HEK293 (cell line): ENCODE measurements at regions not wholly inside any gene's neighbourhood (a gene's known extent, or its start where the extent isn't known, plus 50 kb on each side); places are given as distances from the start of the nearest gene placed in this dataset.

ENCODE experiments used
- CTCF ChIA-PET: fragments of 350-600 bp; formaldehyde crosslinking; extraction: SDS; loops from one replicate; lab custom pipeline; 2021; ENCODE audit warnings: antibody characterized with exemption; lab: Yijun Ruan, JAX
- POLR2A ChIA-PET: fragments of 300-600 bp; formaldehyde crosslinking; extraction: SDS; loops from one replicate; lab custom pipeline; 2020; ENCODE audit warnings: antibody characterized with exemption, inconsistent platforms; lab: Yijun Ruan, JAX
- H3K27ac ChIP-seq: fragments of 200-500 bp; sonication (Bioruptor generic); 2 replicates; pipeline ENCODE4 v1.5.1; 2014; ENCODE audit warnings: low read depth, low read length, control low read depth, inconsistent platforms; ENCODE audit errors: extremely low read depth
- H3K36me3 ChIP-seq, 2 experiments: fragments of 200-500 bp in 1 of 2; sonication (Bioruptor generic) in 1 of 2; 1 replicate in 1 of 2; 2 replicates in 1 of 2; pipeline ENCODE4 v1.5.1; 2014 to 2017; ENCODE audit warnings: inconsistent platforms in 2 of 2, low read length in 2 of 2; ENCODE audit not compliant: control insufficient read depth in 2 of 2, insufficient read depth in 1 of 2
- H3K4me1 ChIP-seq: fragments of 200-500 bp; sonication (Bioruptor generic); 2 replicates; pipeline ENCODE4 v1.5.1; 2014; ENCODE audit warnings: mild to moderate bottlenecking, low read length, inconsistent platforms; ENCODE audit not compliant: control insufficient read depth, insufficient read depth
- H3K4me3 ChIP-seq: 2 replicates; pipeline ENCODE4 v1.5.1; 2011; ENCODE audit warnings: low read depth, mild to moderate bottlenecking, control low read depth, low read length, moderate library complexity
- H3K9me3 ChIP-seq: fragments of 200-500 bp; sonication (Bioruptor generic); 2 replicates; pipeline ENCODE4 v1.5.1; 2014; ENCODE audit warnings: low read depth, low read length, inconsistent platforms; ENCODE audit not compliant: control insufficient read depth, insufficient read depth
- HOXA7 ChIP-seq: sonication (generic); formaldehyde crosslinking; IDR thresholded peaks from 2 replicates; pipeline ENCODE4 v1.8.1; 2022; ENCODE audit warnings: missing genetic modification reagents, borderline replicate concordance
- IKZF3 ChIP-seq: fragments of 450-650 bp; IDR thresholded peaks from 2 replicates; pipeline ENCODE4 v1.5.0; 2018; ENCODE audit warnings: missing biosample characterization, mild to moderate bottlenecking, missing genetic modification characterization, moderate library complexity
- KLF1 ChIP-seq: fragments of 450-650 bp; formaldehyde crosslinking; IDR thresholded peaks from 2 replicates; pipeline ENCODE4 v1.5.1; 2016; ENCODE audit warnings: missing biosample characterization, missing genetic modification characterization
- PATZ1 ChIP-seq: fragments of 450-650 bp; formaldehyde crosslinking; IDR thresholded peaks from 2 replicates; pipeline ENCODE4 v1.5.1; 2016; ENCODE audit warnings: missing biosample characterization, missing genetic modification characterization
- PBX3 ChIP-seq: sonication (generic); formaldehyde crosslinking; IDR thresholded peaks from 2 replicates; pipeline ENCODE4 v1.8.1; 2022; ENCODE audit warnings: mild to moderate bottlenecking, moderate library complexity, missing genetic modification reagents
- SALL2 ChIP-seq: fragments of 450-650 bp; formaldehyde crosslinking; IDR thresholded peaks from 2 replicates; pipeline ENCODE4 v1.5.0; 2017; ENCODE audit warnings: missing biosample characterization, mild to moderate bottlenecking, missing genetic modification characterization, borderline replicate concordance
- SCRT2 ChIP-seq: fragments of 450-650 bp; formaldehyde crosslinking; IDR thresholded peaks from 2 replicates; pipeline ENCODE4 v1.5.1; 2016; ENCODE audit warnings: missing biosample characterization, missing genetic modification characterization
- ZBTB21 ChIP-seq: fragments of 450-650 bp; formaldehyde crosslinking; IDR thresholded peaks from 2 replicates; pipeline ENCODE4 v1.5.1; 2017; ENCODE audit warnings: missing biosample characterization, missing genetic modification characterization
- ZNF10 ChIP-seq: fragments of 450-650 bp; formaldehyde crosslinking; IDR thresholded peaks from 2 replicates; pipeline ENCODE4 v1.5.1; 2017; ENCODE audit warnings: missing biosample characterization, missing genetic modification characterization
- ZNF184 ChIP-seq: fragments of 450-650 bp; IDR thresholded peaks from 2 replicates; pipeline ENCODE4 v1.5.1; 2018; ENCODE audit warnings: missing biosample characterization, mild to moderate bottlenecking, missing genetic modification characterization
- ZNF19 ChIP-seq: fragments of 450-650 bp; formaldehyde crosslinking; IDR thresholded peaks from 2 replicates; pipeline ENCODE4; 2016; ENCODE audit warnings: missing biosample characterization, missing genetic modification characterization, low read depth
- ZNF530 ChIP-seq: fragments of 450-650 bp; formaldehyde crosslinking; IDR thresholded peaks from 2 replicates; pipeline ENCODE4 v1.5.1; 2016; ENCODE audit warnings: low read depth, missing biosample characterization, missing genetic modification characterization
- ZNF639 ChIP-seq: fragments of 450-650 bp; formaldehyde crosslinking; IDR thresholded peaks from 2 replicates; pipeline ENCODE4 v1.5.1; 2016; ENCODE audit warnings: missing biosample characterization, missing genetic modification characterization
- ZNF664 ChIP-seq: fragments of 450-650 bp; formaldehyde crosslinking; IDR thresholded peaks from 2 replicates; pipeline ENCODE4 v1.5.1; 2016; ENCODE audit warnings: missing biosample characterization, missing genetic modification characterization
- ZNF776 ChIP-seq: fragments of 450-650 bp; formaldehyde crosslinking; IDR thresholded peaks from 2 replicates; pipeline ENCODE4 v1.5.0; 2017; ENCODE audit warnings: missing biosample characterization, missing genetic modification characterization, borderline replicate concordance
- TF ChIP-seq, protein P1 (sequence below): fragments of 450-650 bp; formaldehyde crosslinking; IDR thresholded peaks from 2 replicates; pipeline ENCODE4 v1.5.1; 2016; ENCODE audit warnings: missing biosample characterization, missing genetic modification characterization
- TF ChIP-seq, protein P2 (sequence below): fragments of 450-650 bp; formaldehyde crosslinking; IDR thresholded peaks from 2 replicates; pipeline ENCODE4 v1.5.1; 2016; ENCODE audit warnings: missing biosample characterization, missing genetic modification characterization, low read depth
- TF ChIP-seq, protein P3 (sequence below): fragments of 450-650 bp; formaldehyde crosslinking; IDR thresholded peaks from 2 replicates; pipeline ENCODE4 v1.5.1; 2016; ENCODE audit warnings: missing biosample characterization, missing genetic modification characterization, borderline replicate concordance

DNA sequence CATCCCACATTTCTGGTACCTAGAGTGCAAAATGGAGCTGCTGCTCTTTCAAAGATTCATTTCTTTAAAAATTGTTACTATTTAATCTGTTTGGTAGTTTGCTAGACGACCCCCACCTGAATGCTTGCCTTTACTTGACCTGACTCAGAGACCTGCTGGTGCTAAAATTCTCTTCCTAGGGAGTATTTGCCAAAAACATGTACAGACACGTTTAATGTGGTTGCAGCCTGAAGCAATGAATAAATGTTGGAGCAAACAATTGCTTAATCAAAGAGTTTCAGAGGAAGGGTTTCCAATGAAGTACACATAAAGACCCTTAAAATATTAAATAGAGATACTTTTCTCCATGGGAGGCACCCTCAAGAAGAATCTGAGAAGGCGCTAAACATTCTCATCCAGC, 734.4 kb downstream of the CBLN2 start:
- no peaks in the 10 kb centered on the region for H3K4me1 ChIP-seq
- no peak overlapping the region for H3K27ac ChIP-seq
- TF ChIP-seq ZNF530 (tag by site-specific recombination) (no peak), SALL2 (tag by site-specific recombination) (no peak), KLF1 (tag by site-specific recombination) (no peak), PATZ1 (no peak), ZBTB21 (tag by site-specific recombination) (no peak), IKZF3 (tag by site-specific recombination) (no peak), ZNF776 (tag by site-specific recombination) (no peak), ZNF664 (no peak), HOXA7 (CRISPR knock-in tag) (no peak)
- TF ChIP-seq, protein P1, sequence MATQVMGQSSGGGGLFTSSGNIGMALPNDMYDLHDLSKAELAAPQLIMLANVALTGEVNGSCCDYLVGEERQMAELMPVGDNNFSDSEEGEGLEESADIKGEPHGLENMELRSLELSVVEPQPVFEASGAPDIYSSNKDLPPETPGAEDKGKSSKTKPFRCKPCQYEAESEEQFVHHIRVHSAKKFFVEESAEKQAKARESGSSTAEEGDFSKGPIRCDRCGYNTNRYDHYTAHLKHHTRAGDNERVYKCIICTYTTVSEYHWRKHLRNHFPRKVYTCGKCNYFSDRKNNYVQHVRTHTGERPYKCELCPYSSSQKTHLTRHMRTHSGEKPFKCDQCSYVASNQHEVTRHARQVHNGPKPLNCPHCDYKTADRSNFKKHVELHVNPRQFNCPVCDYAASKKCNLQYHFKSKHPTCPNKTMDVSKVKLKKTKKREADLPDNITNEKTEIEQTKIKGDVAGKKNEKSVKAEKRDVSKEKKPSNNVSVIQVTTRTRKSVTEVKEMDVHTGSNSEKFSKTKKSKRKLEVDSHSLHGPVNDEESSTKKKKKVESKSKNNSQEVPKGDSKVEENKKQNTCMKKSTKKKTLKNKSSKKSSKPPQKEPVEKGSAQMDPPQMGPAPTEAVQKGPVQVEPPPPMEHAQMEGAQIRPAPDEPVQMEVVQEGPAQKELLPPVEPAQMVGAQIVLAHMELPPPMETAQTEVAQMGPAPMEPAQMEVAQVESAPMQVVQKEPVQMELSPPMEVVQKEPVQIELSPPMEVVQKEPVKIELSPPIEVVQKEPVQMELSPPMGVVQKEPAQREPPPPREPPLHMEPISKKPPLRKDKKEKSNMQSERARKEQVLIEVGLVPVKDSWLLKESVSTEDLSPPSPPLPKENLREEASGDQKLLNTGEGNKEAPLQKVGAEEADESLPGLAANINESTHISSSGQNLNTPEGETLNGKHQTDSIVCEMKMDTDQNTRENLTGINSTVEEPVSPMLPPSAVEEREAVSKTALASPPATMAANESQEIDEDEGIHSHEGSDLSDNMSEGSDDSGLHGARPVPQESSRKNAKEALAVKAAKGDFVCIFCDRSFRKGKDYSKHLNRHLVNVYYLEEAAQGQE (tag by site-specific recombination) = no peak
- CTCF ChIA-PET = no interaction called here
- POLR2A ChIA-PET = no interaction called here
- H3K4me3 ChIP-seq = no peak overlapping the region
- H3K36me3 ChIP-seq = no peaks in the 10 kb centered on the region
- no peaks in the 10 kb centered on the region for H3K9me3 ChIP-seq

DNA sequence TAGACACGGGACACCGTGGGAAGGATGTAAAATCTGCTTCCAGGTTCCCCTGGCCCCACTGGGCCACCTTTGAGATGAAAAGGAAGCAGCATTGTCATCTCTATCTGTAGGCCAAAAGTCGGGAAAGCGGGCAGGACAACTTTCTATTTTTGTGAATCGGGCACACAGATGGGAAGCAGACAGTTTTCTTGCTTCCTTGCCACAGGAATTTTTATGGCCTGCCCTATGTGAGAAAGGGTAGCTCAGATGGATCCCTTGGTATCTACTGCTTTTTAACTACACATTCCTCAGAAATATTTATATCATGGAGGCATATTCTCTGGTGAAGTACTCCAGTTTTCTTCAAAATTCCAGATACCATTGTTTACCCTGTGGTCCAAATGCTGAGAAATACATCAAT, 735.5 kb downstream of the CBLN2 start:
- TF ChIP-seq ZNF639 = no peak
- TF ChIP-seq, protein P2, sequence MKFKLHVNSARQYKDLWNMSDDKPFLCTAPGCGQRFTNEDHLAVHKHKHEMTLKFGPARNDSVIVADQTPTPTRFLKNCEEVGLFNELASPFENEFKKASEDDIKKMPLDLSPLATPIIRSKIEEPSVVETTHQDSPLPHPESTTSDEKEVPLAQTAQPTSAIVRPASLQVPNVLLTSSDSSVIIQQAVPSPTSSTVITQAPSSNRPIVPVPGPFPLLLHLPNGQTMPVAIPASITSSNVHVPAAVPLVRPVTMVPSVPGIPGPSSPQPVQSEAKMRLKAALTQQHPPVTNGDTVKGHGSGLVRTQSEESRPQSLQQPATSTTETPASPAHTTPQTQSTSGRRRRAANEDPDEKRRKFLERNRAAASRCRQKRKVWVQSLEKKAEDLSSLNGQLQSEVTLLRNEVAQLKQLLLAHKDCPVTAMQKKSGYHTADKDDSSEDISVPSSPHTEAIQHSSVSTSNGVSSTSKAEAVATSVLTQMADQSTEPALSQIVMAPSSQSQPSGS (tag by site-specific recombination) = no peak
- no peak for TF ChIP-seq ZNF10 (tag by site-specific recombination)
- no peak for TF ChIP-seq PBX3 (CRISPR knock-in tag)
- TF ChIP-seq, protein P3, sequence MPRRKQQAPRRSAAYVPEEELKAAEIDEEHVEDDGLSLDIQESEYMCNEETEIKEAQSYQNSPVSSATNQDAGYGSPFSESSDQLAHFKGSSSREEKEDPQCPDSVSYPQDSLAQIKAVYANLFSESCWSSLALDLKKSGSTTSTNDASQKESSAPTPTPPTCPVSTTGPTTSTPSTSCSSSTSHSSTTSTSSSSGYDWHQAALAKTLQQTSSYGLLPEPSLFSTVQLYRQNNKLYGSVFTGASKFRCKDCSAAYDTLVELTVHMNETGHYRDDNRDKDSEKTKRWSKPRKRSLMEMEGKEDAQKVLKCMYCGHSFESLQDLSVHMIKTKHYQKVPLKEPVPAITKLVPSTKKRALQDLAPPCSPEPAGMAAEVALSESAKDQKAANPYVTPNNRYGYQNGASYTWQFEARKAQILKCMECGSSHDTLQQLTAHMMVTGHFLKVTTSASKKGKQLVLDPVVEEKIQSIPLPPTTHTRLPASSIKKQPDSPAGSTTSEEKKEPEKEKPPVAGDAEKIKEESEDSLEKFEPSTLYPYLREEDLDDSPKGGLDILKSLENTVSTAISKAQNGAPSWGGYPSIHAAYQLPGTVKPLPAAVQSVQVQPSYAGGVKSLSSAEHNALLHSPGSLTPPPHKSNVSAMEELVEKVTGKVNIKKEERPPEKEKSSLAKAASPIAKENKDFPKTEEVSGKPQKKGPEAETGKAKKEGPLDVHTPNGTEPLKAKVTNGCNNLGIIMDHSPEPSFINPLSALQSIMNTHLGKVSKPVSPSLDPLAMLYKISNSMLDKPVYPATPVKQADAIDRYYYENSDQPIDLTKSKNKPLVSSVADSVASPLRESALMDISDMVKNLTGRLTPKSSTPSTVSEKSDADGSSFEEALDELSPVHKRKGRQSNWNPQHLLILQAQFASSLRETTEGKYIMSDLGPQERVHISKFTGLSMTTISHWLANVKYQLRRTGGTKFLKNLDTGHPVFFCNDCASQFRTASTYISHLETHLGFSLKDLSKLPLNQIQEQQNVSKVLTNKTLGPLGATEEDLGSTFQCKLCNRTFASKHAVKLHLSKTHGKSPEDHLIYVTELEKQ (tag by site-specific recombination) = no peak
- TF ChIP-seq HOXA7 (CRISPR knock-in tag) = no peak
- no peak for TF ChIP-seq ZNF184 (tag by site-specific recombination)
- TF ChIP-seq SCRT2 (tag by site-specific recombination) = no peak
- TF ChIP-seq ZNF19 (tag by site-specific recombination) = no peak
- no peak for TF ChIP-seq KLF1 (tag by site-specific recombination)
- Histone ChIP-seq H3K4me3 (no peak overlapping the region), H3K4me1 (no peaks in the 10 kb centered on the region), H3K36me3 (no peaks in the 10 kb centered on the region), H3K9me3 (no peaks in the 10 kb centered on the region), H3K27ac (no peak overlapping the region)
- ChIA-PET CTCF (interaction anchor here (0.6 kb wide), 1 partner anchor 77 kb away, joined by 5 read pairs; no protein-coding TSS in a partner anchor), POLR2A (no interaction called here)
